ENCODE measurements at regions not wholly inside any gene's neighbourhood (a gene's known extent, or its start where the extent isn't known, plus 50 kb on each side); places are given as distances from the start of the nearest gene placed in this dataset.

- TF ChIP-seq POLR2AphosphoS5 (IDR thresholded peaks at IDR 0.05) (no peak), CTCF (IDR thresholded peaks at IDR 0.05) (no peak), POLR2A (IDR thresholded peaks at IDR 0.05) (no peak)
Measured at GRCh38 chr17:71142333-71142732, 973.0 kb downstream of the KCNJ2 start.
